Trophoblast cell (in vitro differentiated cells and primary cell): ENCODE measurements at regions not wholly inside any gene's neighbourhood (a gene's known extent, or its start where the extent isn't known, plus 50 kb on each side); places are given as distances from the start of the nearest gene placed in this dataset.

Experiments used
- DNase-seq, 2 donors: peaks; one replicate each; pipeline ENCODE4 v3.0.0-alpha.2; 2016
- H2AFZ ChIP-seq: 2 replicates; pipeline ENCODE4 v1.6.1; 2013; ENCODE audit warnings: low read length, moderate library complexity, mild to moderate bottlenecking; ENCODE audit not compliant: insufficient read depth, poor library complexity
- H2AK5ac ChIP-seq: 2 replicates; pipeline ENCODE4 v1.6.1; 2013; ENCODE audit warnings: mild to moderate bottlenecking, low read length
- H2BK120ac ChIP-seq: 2 replicates; pipeline ENCODE4 v1.6.1; 2013; ENCODE audit warnings: low read length, mild to moderate bottlenecking, moderate library complexity; ENCODE audit not compliant: insufficient read depth, poor library complexity
- H2BK12ac ChIP-seq: 2 replicates; pipeline ENCODE4 v1.6.1; 2013; ENCODE audit warnings: mild to moderate bottlenecking, low read length, moderate library complexity
- H2BK5ac ChIP-seq: 2 replicates; pipeline ENCODE4 v1.6.1; 2013; ENCODE audit warnings: low read length, low read depth, moderate library complexity, mild to moderate bottlenecking; ENCODE audit not compliant: poor library complexity
- H3K14ac ChIP-seq: 2 replicates; pipeline ENCODE4 v1.6.1; 2013; ENCODE audit warnings: mild to moderate bottlenecking, low read length
- H3K18ac ChIP-seq: 2 replicates; pipeline ENCODE4 v1.6.1; 2013; ENCODE audit warnings: mild to moderate bottlenecking, low read length
- H3K23ac ChIP-seq: 2 replicates; pipeline ENCODE4 v1.6.1; 2013; ENCODE audit warnings: low read length
- H3K27ac ChIP-seq: 2 replicates; pipeline ENCODE4 v1.5.1; 2013; ENCODE audit warnings: low read depth, mild to moderate bottlenecking, inconsistent platforms, low read length, moderate library complexity
- H3K27me3 ChIP-seq: 2 replicates; pipeline ENCODE4 v1.6.1; 2013; ENCODE audit warnings: inconsistent platforms, mild to moderate bottlenecking, low read length, moderate library complexity; ENCODE audit not compliant: insufficient read depth
- H3K36me3 ChIP-seq, 2 experiments: 1 replicate in 1 of 2; 2 replicates in 1 of 2; pipeline ENCODE4 v1.6.1; 2013; ENCODE audit warnings: low read length in 2 of 2, mild to moderate bottlenecking in 2 of 2, moderate library complexity in 1 of 2; ENCODE audit not compliant: insufficient read depth in 2 of 2, control insufficient read depth in 1 of 2
- H3K4ac ChIP-seq: 2 replicates; pipeline ENCODE4 v1.6.1; 2013; ENCODE audit warnings: low read depth, mild to moderate bottlenecking, low read length, moderate library complexity
- H3K4me1 ChIP-seq, 2 experiments: 1 replicate in 1 of 2; 2 replicates in 1 of 2; pipeline ENCODE4 v1.6.1; 2013; ENCODE audit warnings: low read length in 2 of 2, mild to moderate bottlenecking in 2 of 2, moderate library complexity in 1 of 2; ENCODE audit not compliant: insufficient read depth in 2 of 2, control insufficient read depth in 1 of 2
- H3K4me2 ChIP-seq: 2 replicates; pipeline ENCODE4 v1.6.1; 2013; ENCODE audit warnings: inconsistent platforms, mild to moderate bottlenecking, low read length, moderate library complexity
- H3K4me3 ChIP-seq: 2 replicates; pipeline ENCODE4 v1.5.1; 2013; ENCODE audit warnings: mild to moderate bottlenecking, low read depth, low read length, inconsistent platforms
- H3K79me1 ChIP-seq: one replicate; pipeline ENCODE4 v1.6.1; 2013; ENCODE audit warnings: low read length
- H3K79me2 ChIP-seq: 2 replicates; pipeline ENCODE4 v1.6.1; 2013; ENCODE audit warnings: low read length, mild to moderate bottlenecking; ENCODE audit not compliant: control insufficient read depth, insufficient read depth, poor library complexity
- H3K9ac ChIP-seq: 2 replicates; pipeline ENCODE4 v1.6.1; 2013; ENCODE audit warnings: mild to moderate bottlenecking, low read length
- H3K9me3 ChIP-seq: 2 replicates; pipeline ENCODE4 v1.6.1; 2013; ENCODE audit warnings: low read depth, mild to moderate bottlenecking, control low read depth, inconsistent platforms, low read length; ENCODE audit not compliant: insufficient read depth
- H4K12ac ChIP-seq: 2 replicates; pipeline ENCODE4 v1.6.1; 2013; ENCODE audit warnings: low read depth, mild to moderate bottlenecking, low read length, moderate library complexity
- H4K8ac ChIP-seq: 2 replicates; pipeline ENCODE4 v1.6.1; 2013; ENCODE audit warnings: low read depth, mild to moderate bottlenecking, low read length, moderate library complexity
- H4K91ac ChIP-seq: one replicate; pipeline ENCODE4 v1.6.1; 2013; ENCODE audit warnings: low read depth, mild to moderate bottlenecking, low read length, moderate library complexity
- WGBS: extraction: QIAGEN DNeasy Blood & Tissue Kit; methylation state at CpG from one replicate; pipeline ENCODE4 v1.1.7; 2013; ENCODE audit warnings: missing lambda C conversion rate; ENCODE audit not compliant: insufficient read length, insufficient coverage; ENCODE audit errors: extremely low coverage; 5-methylcytosine and 5-hydroxymethylcytosine counted together

DNA sequence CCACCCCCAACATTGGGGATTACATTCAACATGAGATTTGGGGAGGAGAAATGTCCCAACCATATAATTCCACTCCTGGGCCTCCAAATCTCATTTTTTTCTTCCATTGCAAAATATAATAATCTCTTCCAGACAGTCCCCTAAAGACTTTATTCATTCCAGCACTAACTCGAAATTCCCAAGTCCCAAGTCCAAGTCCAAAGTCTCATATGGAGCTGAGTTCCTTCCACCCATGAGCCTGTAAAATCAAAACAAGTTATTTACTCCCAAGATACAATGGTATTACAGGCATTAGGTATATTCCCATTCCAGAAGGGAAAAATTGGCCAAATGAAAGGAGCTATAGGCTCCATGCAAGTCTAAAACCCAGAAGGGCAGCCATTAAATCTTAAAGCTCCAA, 56.7 kb downstream of the P2RY1 start:
- DNase-seq = no peak
- Histone ChIP-seq H3K4me2 (no peak overlapping the region), H3K36me3 (no peaks in the 10 kb centered on the region), H4K8ac (no peak overlapping the region), H2BK5ac (no peak overlapping the region), H2AK5ac (no peak overlapping the region), H2BK120ac (no peak overlapping the region), H3K79me1 (no peaks in the 10 kb centered on the region), H3K79me2 (no peaks in the 10 kb centered on the region), H2BK12ac (no peak overlapping the region), H3K23ac (no peak overlapping the region), H2AFZ (no peak overlapping the region), H4K12ac (no peak overlapping the region), H3K4me3 (no peak overlapping the region), H3K27me3 (no peaks in the 10 kb centered on the region), H3K9me3 (no peaks in the 10 kb centered on the region), H3K27ac (no peak overlapping the region), H3K9ac (no peak overlapping the region), H3K18ac (no peak overlapping the region), H3K14ac (no peak overlapping the region), H3K4me1 (no peaks in the 10 kb centered on the region), H4K91ac (no peak overlapping the region), H3K4ac (no peak overlapping the region)
- WGBS = no CpG with 5 or more reads among the region's 1 CpG

GRCh38 chr3:152892446-152892845, 57.5 kb downstream of the P2RY1 start:
- Histone ChIP-seq H2BK120ac (no peak overlapping the region), H3K4me3 (no peak overlapping the region), H2BK12ac (no peak overlapping the region), H2BK5ac (no peak overlapping the region), H4K12ac (no peak overlapping the region), H3K79me1 (no peaks in the 10 kb centered on the region), H2AFZ (no peak overlapping the region), H3K9ac (no peak overlapping the region), H4K8ac (no peak overlapping the region), H4K91ac (no peak overlapping the region), H3K4ac (no peak overlapping the region), H3K27me3 (no peaks in the 10 kb centered on the region), H3K79me2 (no peaks in the 10 kb centered on the region), H3K9me3 (no peaks in the 10 kb centered on the region), H3K18ac (no peak overlapping the region), H3K14ac (no peak overlapping the region), H3K27ac (no peak overlapping the region), H3K36me3 (no peaks in the 10 kb centered on the region), H2AK5ac (no peak overlapping the region), H3K23ac (no peak overlapping the region), H3K4me1 (no peaks in the 10 kb centered on the region), H3K4me2 (no peak overlapping the region)
- no peak for DNase-seq

- H3K14ac ChIP-seq = no peak overlapping the region
- no peak overlapping the region for H3K4me3 ChIP-seq
- H2BK120ac ChIP-seq = no peak overlapping the region
- H2AK5ac ChIP-seq = no peak overlapping the region
- no peak overlapping the region for H3K4me2 ChIP-seq
- no peaks in the 10 kb centered on the region for H3K36me3 ChIP-seq
- no peaks in the 10 kb centered on the region for H3K27me3 ChIP-seq
- no peak overlapping the region for H4K8ac ChIP-seq
- no peak overlapping the region for H3K18ac ChIP-seq
- no peak overlapping the region for H3K23ac ChIP-seq
- no peak overlapping the region for H3K9ac ChIP-seq
- DNase-seq = no peak
- H4K12ac ChIP-seq = no peak overlapping the region
- no peaks in the 10 kb centered on the region for H3K79me2 ChIP-seq
- H4K91ac ChIP-seq = no peak overlapping the region
- H3K4ac ChIP-seq = no peak overlapping the region
- no peaks in the 10 kb centered on the region for H3K4me1 ChIP-seq
- no peak overlapping the region for H3K27ac ChIP-seq
- H2BK12ac ChIP-seq = no peak overlapping the region
- no peaks in the 10 kb centered on the region for H3K79me1 ChIP-seq
- H2BK5ac ChIP-seq = no peak overlapping the region
- no peaks in the 10 kb centered on the region for H3K9me3 ChIP-seq
- H2AFZ ChIP-seq = no peak overlapping the region
- WGBS = no CpG with 5 or more reads among the region's 3 CpGs
Observed at GRCh38 chr3:152893647-152894046, 58.7 kb downstream of the P2RY1 start.

- Histone ChIP-seq H4K12ac (no peak overlapping the region), H2AFZ (no peak overlapping the region), H3K79me1 (no peaks in the 10 kb centered on the region), H3K79me2 (no peaks in the 10 kb centered on the region), H3K14ac (no peak overlapping the region), H3K9ac (no peak overlapping the region), H3K36me3 (no peaks in the 10 kb centered on the region), H3K9me3 (no peaks in the 10 kb centered on the region), H3K27me3 (no peaks in the 10 kb centered on the region), H3K4ac (no peak overlapping the region), H3K18ac (no peak overlapping the region), H3K4me2 (no peak overlapping the region), H3K23ac (no peak overlapping the region), H2BK5ac (no peak overlapping the region), H4K8ac (no peak overlapping the region), H3K27ac (no peak overlapping the region), H4K91ac (no peak overlapping the region), H2AK5ac (no peak overlapping the region), H3K4me3 (no peak overlapping the region), H2BK120ac (no peak overlapping the region), H3K4me1 (no peaks in the 10 kb centered on the region), H2BK12ac (no peak overlapping the region)
- DNase-seq = no peak
- WGBS = no CpG with 5 or more reads among the region's 2 CpGs
Observed at GRCh38 chr3:152899306-152899705, 64.4 kb downstream of the P2RY1 start.
